Heart left ventricle (tissue), 16 donors: ENCODE measurements at regions not wholly inside any gene's neighbourhood (a gene's known extent, or its start where the extent isn't known, plus 50 kb on each side); places are given as distances from the start of the nearest gene placed in this dataset.

ENCODE experiments used
- ATAC-seq, 4 donors: fragments of 200-7000 bp; cut with Tn5 transposase; one replicate each; pipeline ENCODE4 v1.9.1; 2020 to 2022; ENCODE audit warnings: moderate library complexity in 4 of 4, mild to moderate bottlenecking in 3 of 4, moderate number of reproducible peaks in 1 of 4
- DNase-seq, 5 donors: peaks; one replicate each; pipeline ENCODE4 v3.0.0-alpha.2; 2020
- H3K27ac ChIP-seq, 12 donors: fragments of 200-600 bp; sonication (generic) in 4 of 12; one replicate each; pipeline versions ENCODE4 v1.5.0 to v1.8.0; 2016 to 2022; ENCODE audit warnings: mild to moderate bottlenecking in 2 of 12
- H3K27me3 ChIP-seq, 9 donors: fragments of 200-600 bp; sonication (generic) in 2 of 9; one replicate each; pipeline versions ENCODE4 v1.5.1 to v1.8.0; 2016 to 2022; ENCODE audit warnings: mild to moderate bottlenecking in 3 of 9
- H3K36me3 ChIP-seq, 9 donors: fragments of 200-600 bp; sonication (generic) in 2 of 9; one replicate each; pipeline versions ENCODE4 v1.5.0 to v1.8.0; 2018 to 2022; ENCODE audit warnings: mild to moderate bottlenecking in 2 of 9
- H3K4me1 ChIP-seq, 12 donors: fragments of 200-600 bp; sonication (generic) in 4 of 12; one replicate each; pipeline versions ENCODE4 v1.5.0 to v1.8.0; 2016 to 2022; ENCODE audit warnings: mild to moderate bottlenecking in 3 of 12
- H3K4me3 ChIP-seq, 12 donors: fragments of 200-600 bp; sonication (generic) in 4 of 12; one replicate each; pipeline versions ENCODE4 v1.5.0 to v1.8.0; 2017 to 2022; ENCODE audit warnings: mild to moderate bottlenecking in 9 of 12, moderate library complexity in 4 of 12
- H3K9me3 ChIP-seq, 12 donors: fragments of 200-600 bp; sonication (generic) in 4 of 12; one replicate each; pipeline versions ENCODE4 v1.5.0 to v1.8.0; 2016 to 2022; ENCODE audit warnings: mild to moderate bottlenecking in 1 of 12
- CTCF ChIP-seq, 12 donors: fragments of 200-600 bp; sonication (generic) in 4 of 12; IDR thresholded peaks; one replicate each; pipeline versions ENCODE4 v1.5.0 to v1.8.0; 2018 to 2022; ENCODE audit warnings: antibody characterized with exemption in 12 of 12, mild to moderate bottlenecking in 5 of 12
- POLR2A ChIP-seq, 2 donors: fragments of 450-650 bp; IDR thresholded peaks; one replicate each; pipeline ENCODE4 v1.6.1; 2017; ENCODE audit warnings: antibody characterized with exemption in 2 of 2, mild to moderate bottlenecking in 2 of 2, moderate library complexity in 2 of 2
- WGBS, 4 donors: extraction: QIAGEN DNeasy Blood & Tissue Kit in 2 of 4; methylation state at CpG; one replicate each; pipeline versions ENCODE4 v1.1.5 to v1.1.7; 2013 to 2018; 5-methylcytosine and 5-hydroxymethylcytosine counted together
- intact Hi-C, 10 donors: fragments of 100-400 bp; cut with DNase I; formaldehyde crosslinking; loops; one replicate each; pipeline versions ENCODE4 v1.11.1 to v1.14.2; 2022
- donor health status: ischemic (EF 13 %, LVEDD 7.1; RV severe dilation, severe dysfunction).
- donor health status: healthy with polysubstance abuse.
- donor health status: DM: no; HTN: yes; CAD: no.
- donor health status: DM: no; HTN: no; CAD: no.
- donor health status: ischemic (EF 25% LVEDD 6.9; RV normal size, moderate dysfunction).
- donor health status: ischemic (EF 25% LVEDD 5.7; RV mildly dilated, moderate dysfunction).
- donor health status: healthy.
- donor health status: DM: yes; HTN: yes; CAD: no.
- donor health status: ischemic (EF 35%, LVEDD 5.7; RV mildly dilated, moderate dysfunction).
- donor health status: nonischemic (EF 11% LVEDD 7.7; RV severe dilation, severe dysfunction).
- donor health status: DM: yes; HTN: yes; CAD: no.
- donor health status: PGD.
- donor health status: ischemic (EF 29% LVEDD 5.4; RV normal size, mild dysfunction).
- donor health status: nonischemic (EF 23%, LVEDD 6.1; RV moderate dilation, normal function).

- Histone ChIP-seq H3K36me3 (no peaks in the 10 kb centered on the region), H3K4me3 (no peak overlapping the region), H3K27ac (no peak overlapping the region), H3K9me3 (no peaks in the 10 kb centered on the region), H3K27me3 (no peaks in the 10 kb centered on the region), H3K4me1 (peaks cover 0 to 5% (median 0%) of the 10 kb centered on the region in 12 donors)
- intact Hi-C loops = no loop called here
- DNase-seq (no peak), ATAC-seq (no peak)
- TF ChIP-seq POLR2A (IDR thresholded peaks at IDR 0.05) (no peak), CTCF (IDR thresholded peaks at IDR 0.05) (no peak)
These were observed 214.9 kb upstream of the MAD2L1 start for GRCh38 chr4:120281581-120281980.

GRCh38 chr4:120277391-120277790, 210.7 kb upstream of the MAD2L1 start:
- TF ChIP-seq CTCF (IDR thresholded peaks at IDR 0.05) (no peak), POLR2A (IDR thresholded peaks at IDR 0.05) (no peak)
- no peaks in the 10 kb centered on the region for H3K36me3 ChIP-seq
- no peak overlapping the region for H3K4me3 ChIP-seq
- DNase-seq (no peak), ATAC-seq (no peak)
- H3K9me3 ChIP-seq = no peaks in the 10 kb centered on the region
- intact Hi-C loops = no loop called here
- H3K27ac ChIP-seq = no peak overlapping the region
- no peaks in the 10 kb centered on the region for H3K27me3 ChIP-seq
- H3K4me1 ChIP-seq = peaks cover 0 to 5% (median 0%) of the 10 kb centered on the region in 12 donors

GRCh38 chr4:120266602-120267001, 200.0 kb upstream of the MAD2L1 start:
- Histone ChIP-seq H3K4me3 (no peak overlapping the region), H3K27ac (no peak overlapping the region), H3K27me3 (no peaks in the 10 kb centered on the region), H3K36me3 (no peaks in the 10 kb centered on the region), H3K9me3 (no peaks in the 10 kb centered on the region), H3K4me1 (no peaks in the 10 kb centered on the region)
- ATAC-seq (no peak), DNase-seq (no peak)
- TF ChIP-seq CTCF (IDR thresholded peaks at IDR 0.05) (no peak), POLR2A (IDR thresholded peaks at IDR 0.05) (no peak)
- intact Hi-C loops = no loop called here
- 70 to 76% (median 73%) methylated on average over 5 of the region's 5 CpGs for WGBS, 4 donors

GRCh38 chr4:120263618-120264017, 197.0 kb upstream of the MAD2L1 start:
- no peak for ATAC-seq
- WGBS, 4 donors = 61 to 69% (median 64%) methylated on average over 4 of the region's 4 CpGs
- Histone ChIP-seq H3K4me1 (no peaks in the 10 kb centered on the region), H3K27ac (no peak overlapping the region), H3K27me3 (no peaks in the 10 kb centered on the region), H3K9me3 (no peaks in the 10 kb centered on the region), H3K4me3 (no peak overlapping the region), H3K36me3 (no peaks in the 10 kb centered on the region)
- DNase-seq = no peak
- no peak for TF ChIP-seq POLR2A (IDR thresholded peaks at IDR 0.05)
- no peak for TF ChIP-seq CTCF (IDR thresholded peaks at IDR 0.05)
- intact Hi-C loops = no loop called here
